ENCODE measurements at regions not wholly inside any gene's neighbourhood (a gene's known extent, or its start where the extent isn't known, plus 50 kb on each side); places are given as distances from the start of the nearest gene placed in this dataset.

DNA sequence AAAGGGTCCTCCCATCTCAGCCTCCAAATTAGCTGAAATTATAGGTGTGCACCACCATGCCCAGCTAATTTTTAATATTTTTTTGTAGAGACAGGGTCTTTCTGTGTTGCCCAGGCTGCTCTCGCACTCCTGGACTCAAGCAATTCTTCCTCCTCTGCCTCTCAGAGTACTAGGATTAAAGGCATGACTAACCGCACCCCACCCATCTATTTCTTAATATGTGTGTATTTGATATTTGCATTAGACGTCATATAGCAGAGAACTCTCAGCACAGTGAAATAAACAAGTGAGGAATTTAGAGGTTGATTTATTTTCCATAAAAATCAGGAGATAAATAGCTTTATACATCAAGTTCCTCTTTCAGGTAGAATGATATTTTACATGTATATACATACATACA is 213.5 kb downstream of the FSIP2 start:
- 92 to 97% (median 94%) methylated on average over 3 of the region's 3 CpGs for WGBS, 5 donors
- DNase-seq: no peak
- Histone ChIP-seq H3K27ac (no peak overlapping the region), H3K4me1 (no peaks in the 10 kb centered on the region), H3K36me3 (no peaks in the 10 kb centered on the region), H3K27me3 (replicated peaks in 1 of 7) (no peaks in the 10 kb centered on the region), H3K4me3 (no peak overlapping the region), H3K9me3 (no peaks in the 10 kb centered on the region)
- TF ChIP-seq, protein P1, sequence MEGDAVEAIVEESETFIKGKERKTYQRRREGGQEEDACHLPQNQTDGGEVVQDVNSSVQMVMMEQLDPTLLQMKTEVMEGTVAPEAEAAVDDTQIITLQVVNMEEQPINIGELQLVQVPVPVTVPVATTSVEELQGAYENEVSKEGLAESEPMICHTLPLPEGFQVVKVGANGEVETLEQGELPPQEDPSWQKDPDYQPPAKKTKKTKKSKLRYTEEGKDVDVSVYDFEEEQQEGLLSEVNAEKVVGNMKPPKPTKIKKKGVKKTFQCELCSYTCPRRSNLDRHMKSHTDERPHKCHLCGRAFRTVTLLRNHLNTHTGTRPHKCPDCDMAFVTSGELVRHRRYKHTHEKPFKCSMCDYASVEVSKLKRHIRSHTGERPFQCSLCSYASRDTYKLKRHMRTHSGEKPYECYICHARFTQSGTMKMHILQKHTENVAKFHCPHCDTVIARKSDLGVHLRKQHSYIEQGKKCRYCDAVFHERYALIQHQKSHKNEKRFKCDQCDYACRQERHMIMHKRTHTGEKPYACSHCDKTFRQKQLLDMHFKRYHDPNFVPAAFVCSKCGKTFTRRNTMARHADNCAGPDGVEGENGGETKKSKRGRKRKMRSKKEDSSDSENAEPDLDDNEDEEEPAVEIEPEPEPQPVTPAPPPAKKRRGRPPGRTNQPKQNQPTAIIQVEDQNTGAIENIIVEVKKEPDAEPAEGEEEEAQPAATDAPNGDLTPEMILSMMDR (IDR thresholded peaks at IDR 0.05 in 8 of 11, conservative IDR thresholded peaks at IDR 0.05 in 3 of 11): no peak
- TF ChIP-seq POLR2A (IDR thresholded peaks at IDR 0.05): no peak
- TF ChIP-seq POLR2AphosphoS5 (IDR thresholded peaks at IDR 0.05): no peak
- intact Hi-C loops (cut with DNase I; ENCODE audit: low total_unique reads): no loop called here

DNA sequence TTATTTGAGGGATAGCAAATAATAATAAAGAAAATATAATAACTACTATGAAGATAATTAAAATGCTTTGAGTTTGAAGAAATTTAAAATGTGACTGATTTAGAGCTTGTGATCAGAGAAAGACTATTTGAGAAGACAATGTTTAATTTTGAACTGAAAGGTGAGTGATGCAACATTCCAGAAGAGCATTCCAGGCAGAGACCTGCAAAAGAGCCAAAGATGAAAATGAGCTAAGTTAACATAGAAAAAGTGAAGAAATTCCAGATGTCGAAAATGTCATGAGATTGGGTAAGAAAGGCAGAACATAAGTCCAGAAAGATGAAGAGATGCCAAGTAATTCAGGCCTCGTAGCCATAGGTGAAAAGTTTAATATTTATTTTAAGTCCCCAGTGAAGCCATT is 215.8 kb downstream of the FSIP2 start:
- no peaks in the 10 kb centered on the region for H3K27me3 ChIP-seq (replicated peaks in 1 of 7)
- no peak overlapping the region for H3K4me3 ChIP-seq
- peaks cover 0 to 10% (median 2%) of the 10 kb centered on the region in 8 donors for H3K9me3 ChIP-seq
- intact Hi-C loops (cut with DNase I; ENCODE audit: low total_unique reads): no loop called here
- DNase-seq: no peak
- TF ChIP-seq POLR2AphosphoS5 (IDR thresholded peaks at IDR 0.05) (no peak), POLR2A (IDR thresholded peaks at IDR 0.05) (no peak)
- TF ChIP-seq, protein P1 (IDR thresholded peaks at IDR 0.05 in 8 of 11, conservative IDR thresholded peaks at IDR 0.05 in 3 of 11): no peak
- WGBS, 5 donors: 48 to 89% (median 64%) methylated on average over 2 of the region's 2 CpGs
- H3K27ac ChIP-seq: no peak overlapping the region
- no peaks in the 10 kb centered on the region for H3K36me3 ChIP-seq
- H3K4me1 ChIP-seq: no peaks in the 10 kb centered on the region

GRCh38 chr2:185955050-185955449 is 216.4 kb downstream of the FSIP2 start:
- no peak for DNase-seq
- Histone ChIP-seq H3K9me3 (peaks cover 0 to 14% (median 5%) of the 10 kb centered on the region in 8 donors), H3K27me3 (replicated peaks in 1 of 7) (no peaks in the 10 kb centered on the region), H3K4me3 (no peak overlapping the region), H3K27ac (no peak overlapping the region), H3K36me3 (no peaks in the 10 kb centered on the region), H3K4me1 (no peaks in the 10 kb centered on the region)
- TF ChIP-seq POLR2AphosphoS5 (IDR thresholded peaks at IDR 0.05): no peak
- no peak for TF ChIP-seq POLR2A (IDR thresholded peaks at IDR 0.05)
- TF ChIP-seq, protein P1 (IDR thresholded peaks at IDR 0.05 in 8 of 11, conservative IDR thresholded peaks at IDR 0.05 in 3 of 11): no peak
- intact Hi-C loops (cut with DNase I; ENCODE audit: low total_unique reads): no loop called here
- WGBS, 5 donors: 49 to 100% (median 94%) methylated on average over 1 of the region's 1 CpG

- WGBS, 5 donors: 79 to 89% (median 84%) methylated on average over 5 of the region's 5 CpGs
- Histone ChIP-seq H3K36me3 (no peaks in the 10 kb centered on the region), H3K4me3 (no peak overlapping the region), H3K27ac (no peak overlapping the region), H3K4me1 (no peaks in the 10 kb centered on the region), H3K9me3 (peaks cover 0 to 13% (median 6%) of the 10 kb centered on the region in 8 donors), H3K27me3 (replicated peaks in 1 of 7) (no peaks in the 10 kb centered on the region)
- TF ChIP-seq, protein P1 (IDR thresholded peaks at IDR 0.05 in 8 of 11, conservative IDR thresholded peaks at IDR 0.05 in 3 of 11): no peak
- TF ChIP-seq POLR2AphosphoS5 (IDR thresholded peaks at IDR 0.05): no peak
- no peak for TF ChIP-seq POLR2A (IDR thresholded peaks at IDR 0.05)
- no peak for DNase-seq
- intact Hi-C loops (cut with DNase I; ENCODE audit: low total_unique reads): no loop called here
These were observed 228.7 kb downstream of the FSIP2 start for GRCh38 chr2:185967335-185967734.

All from spleen (tissue), 11 donors.